ENCODE measurements at regions not wholly inside any gene's neighbourhood (a gene's known extent, or its start where the extent isn't known, plus 50 kb on each side); places are given as distances from the start of the nearest gene placed in this dataset.

- no peaks in the 10 kb centered on the region for H3K4me1 ChIP-seq
- no peaks in the 10 kb centered on the region for H3K27me3 ChIP-seq
- intact Hi-C loops (cut with DNase I), result no loop called here
- H3K27ac ChIP-seq, result no peak overlapping the region
- no peak for TF ChIP-seq CTCF (IDR thresholded peaks at IDR 0.05)
- DNase-seq (no peak), ATAC-seq (no peak), FAIRE-seq (no peak)
- H3K9me3 ChIP-seq, result no peaks in the 10 kb centered on the region
- H3K36me3 ChIP-seq, result no peaks in the 10 kb centered on the region
- 55 to 63% methylated on average over 5 of the region's 5 CpGs for WGBS, 2 donors
- H3K4me3 ChIP-seq, result no peak overlapping the region
These were observed 134.9 kb upstream of the LEF1 start for GRCh38 chr4:108303488-108304177.

DNA sequence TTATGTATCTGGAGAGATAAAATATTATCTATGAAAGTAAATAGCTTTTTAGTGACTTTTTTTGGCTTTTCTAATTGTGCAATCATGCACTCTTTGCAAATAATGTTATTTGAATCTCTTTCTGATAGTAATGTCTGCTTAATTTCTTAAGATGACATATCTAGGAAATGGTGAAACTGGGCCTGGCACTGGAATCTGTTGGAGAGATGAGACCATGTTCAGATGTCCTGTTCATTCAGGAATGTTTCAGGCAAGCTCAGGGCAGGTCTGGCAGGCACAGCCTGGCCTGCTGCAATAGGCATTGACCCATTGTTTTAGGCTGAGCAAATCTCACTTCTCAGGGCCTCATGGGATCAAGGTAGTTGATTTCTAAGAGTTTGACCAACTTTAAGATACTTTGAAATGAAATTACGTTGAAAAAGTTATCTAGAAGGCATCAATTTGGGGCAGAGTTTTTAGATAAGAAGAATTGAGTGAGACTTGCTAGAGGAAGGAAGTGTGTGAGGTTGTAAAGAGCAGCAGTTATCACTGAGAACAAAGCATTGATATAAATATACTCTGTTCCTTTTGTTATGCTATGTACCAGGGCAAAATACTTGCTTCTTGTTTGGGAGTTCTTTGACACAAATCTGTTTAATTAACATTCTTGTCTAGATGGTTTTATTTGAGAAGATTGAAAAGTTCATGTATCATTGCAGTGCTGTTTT lies 133.0 kb upstream of the LEF1 start:
- no peak overlapping the region for H3K4me3 ChIP-seq
- WGBS, 2 donors, result 33 to 41% methylated on average over 1 of the region's 1 CpG
- FAIRE-seq, result no peak
- intact Hi-C loops (cut with DNase I), result no loop called here
- no peak for ATAC-seq
- DNase-seq, result no peak
- no peaks in the 10 kb centered on the region for H3K27me3 ChIP-seq
- H3K9me3 ChIP-seq, result no peaks in the 10 kb centered on the region
- H3K36me3 ChIP-seq, result no peaks in the 10 kb centered on the region
- no peak overlapping the region for H3K27ac ChIP-seq
- no peaks in the 10 kb centered on the region for H3K4me1 ChIP-seq
- TF ChIP-seq CTCF (IDR thresholded peaks at IDR 0.05), result no peak

GRCh38 chr4:108297605-108298004 lies 128.9 kb upstream of the LEF1 start:
- no peaks in the 10 kb centered on the region for H3K4me1 ChIP-seq
- FAIRE-seq (no peak), ATAC-seq (no peak), DNase-seq (no peak)
- no peak overlapping the region for H3K4me3 ChIP-seq
- no peak for TF ChIP-seq CTCF (IDR thresholded peaks at IDR 0.05)
- no peaks in the 10 kb centered on the region for H3K36me3 ChIP-seq
- intact Hi-C loops (cut with DNase I), result no loop called here
- no peaks in the 10 kb centered on the region for H3K27me3 ChIP-seq
- H3K27ac ChIP-seq, result no peak overlapping the region
- H3K9me3 ChIP-seq, result no peaks in the 10 kb centered on the region
- WGBS, 2 donors, result 70 to 83% methylated on average over 2 of the region's 2 CpGs

DNA sequence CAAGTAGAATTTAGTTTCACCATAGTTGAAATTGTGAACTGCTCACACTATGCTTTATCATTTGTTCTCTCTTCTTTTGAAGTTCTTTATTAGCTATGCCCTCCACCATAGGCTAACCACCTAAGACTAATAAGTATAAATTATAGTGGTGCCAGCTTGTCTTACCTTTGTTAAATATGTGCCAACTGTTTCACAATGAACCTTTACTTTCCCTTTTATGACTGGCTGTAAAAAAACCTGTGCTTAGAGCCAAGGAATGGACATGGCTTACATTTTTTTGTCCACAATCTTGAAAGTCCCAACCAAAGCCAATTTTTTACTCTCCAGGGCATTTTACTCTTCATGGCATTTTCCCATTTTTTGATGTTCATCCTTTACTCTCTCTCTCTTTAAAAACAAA lies 123.5 kb upstream of the LEF1 start:
- FAIRE-seq (no peak), ATAC-seq (no peak), DNase-seq (no peak)
- no peak overlapping the region for H3K4me3 ChIP-seq
- H3K27me3 ChIP-seq, result no peaks in the 10 kb centered on the region
- TF ChIP-seq CTCF (IDR thresholded peaks at IDR 0.05), result no peak
- H3K9me3 ChIP-seq, result no peaks in the 10 kb centered on the region
- H3K36me3 ChIP-seq, result no peaks in the 10 kb centered on the region
- H3K4me1 ChIP-seq, result no peaks in the 10 kb centered on the region
- H3K27ac ChIP-seq, result no peak overlapping the region
- intact Hi-C loops (cut with DNase I), result no loop called here

DNA sequence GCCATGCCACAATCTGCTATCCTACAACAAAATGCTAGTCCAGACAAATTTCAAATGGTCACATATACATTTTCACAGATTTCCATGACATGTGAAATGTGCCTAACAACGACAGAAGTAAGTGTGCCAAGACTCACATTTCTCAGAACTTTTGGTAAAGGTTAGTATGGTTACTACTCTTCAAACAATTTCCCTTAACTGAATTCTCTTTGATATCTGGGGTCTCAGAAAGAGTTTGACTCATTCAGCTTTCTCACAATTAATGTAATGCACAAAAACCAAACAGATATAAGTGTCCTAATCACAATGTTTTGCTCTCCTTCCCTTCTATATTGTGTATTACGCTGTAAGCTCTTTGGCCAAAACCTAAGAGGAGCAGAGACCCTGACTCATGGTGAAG lies 122.4 kb upstream of the LEF1 start:
- Histone ChIP-seq H3K27me3 (no peaks in the 10 kb centered on the region), H3K4me3 (no peak overlapping the region), H3K27ac (no peak overlapping the region), H3K4me1 (no peaks in the 10 kb centered on the region), H3K36me3 (no peaks in the 10 kb centered on the region), H3K9me3 (no peaks in the 10 kb centered on the region)
- intact Hi-C loops (cut with DNase I), result no loop called here
- ATAC-seq (no peak), DNase-seq (no peak), FAIRE-seq (no peak)
- TF ChIP-seq CTCF (IDR thresholded peaks at IDR 0.05), result no peak
- WGBS, 2 donors, result 75 to 88% methylated on average over 2 of the region's 2 CpGs
